ENCODE measurements at regions not wholly inside any gene's neighbourhood (a gene's known extent, or its start where the extent isn't known, plus 50 kb on each side); places are given as distances from the start of the nearest gene placed in this dataset.

DNA sequence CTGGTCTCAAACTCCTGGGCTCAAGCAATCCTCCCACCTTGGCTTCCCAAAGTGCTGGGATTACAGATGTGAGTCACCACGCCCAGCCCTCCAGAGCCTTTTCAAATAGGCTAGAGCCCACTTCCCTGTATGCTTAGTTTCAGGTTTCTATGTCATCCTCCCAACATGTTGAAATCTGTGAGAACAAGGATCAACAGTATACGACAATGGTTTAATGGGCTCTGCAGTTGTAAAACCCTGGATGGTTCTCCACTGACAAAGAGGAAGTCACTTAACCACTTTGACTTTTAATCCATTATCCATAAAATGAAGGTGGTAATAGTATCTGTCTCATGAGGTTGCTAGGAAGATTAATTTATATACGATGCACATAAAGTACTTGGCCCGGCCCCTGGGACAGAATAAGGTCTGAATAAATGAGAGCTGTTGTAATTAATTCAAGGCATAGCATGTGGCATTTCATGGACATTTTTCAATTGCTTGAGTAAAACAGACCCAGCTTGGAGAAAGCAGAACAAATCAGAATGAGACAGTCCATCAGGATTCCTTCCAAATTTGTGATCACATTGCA, 113.9 kb upstream of the ZNF648 start:
- no peak for DNase-seq (ENCODE audit: low read depth)
- no peak overlapping the region for H3K4me3 ChIP-seq (ENCODE audit: low read depth, low read length)
- TF ChIP-seq, protein P1, sequence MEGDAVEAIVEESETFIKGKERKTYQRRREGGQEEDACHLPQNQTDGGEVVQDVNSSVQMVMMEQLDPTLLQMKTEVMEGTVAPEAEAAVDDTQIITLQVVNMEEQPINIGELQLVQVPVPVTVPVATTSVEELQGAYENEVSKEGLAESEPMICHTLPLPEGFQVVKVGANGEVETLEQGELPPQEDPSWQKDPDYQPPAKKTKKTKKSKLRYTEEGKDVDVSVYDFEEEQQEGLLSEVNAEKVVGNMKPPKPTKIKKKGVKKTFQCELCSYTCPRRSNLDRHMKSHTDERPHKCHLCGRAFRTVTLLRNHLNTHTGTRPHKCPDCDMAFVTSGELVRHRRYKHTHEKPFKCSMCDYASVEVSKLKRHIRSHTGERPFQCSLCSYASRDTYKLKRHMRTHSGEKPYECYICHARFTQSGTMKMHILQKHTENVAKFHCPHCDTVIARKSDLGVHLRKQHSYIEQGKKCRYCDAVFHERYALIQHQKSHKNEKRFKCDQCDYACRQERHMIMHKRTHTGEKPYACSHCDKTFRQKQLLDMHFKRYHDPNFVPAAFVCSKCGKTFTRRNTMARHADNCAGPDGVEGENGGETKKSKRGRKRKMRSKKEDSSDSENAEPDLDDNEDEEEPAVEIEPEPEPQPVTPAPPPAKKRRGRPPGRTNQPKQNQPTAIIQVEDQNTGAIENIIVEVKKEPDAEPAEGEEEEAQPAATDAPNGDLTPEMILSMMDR (conservative IDR thresholded peaks at IDR 0.05; ENCODE audit: low read depth, low read length): no peak

DNA sequence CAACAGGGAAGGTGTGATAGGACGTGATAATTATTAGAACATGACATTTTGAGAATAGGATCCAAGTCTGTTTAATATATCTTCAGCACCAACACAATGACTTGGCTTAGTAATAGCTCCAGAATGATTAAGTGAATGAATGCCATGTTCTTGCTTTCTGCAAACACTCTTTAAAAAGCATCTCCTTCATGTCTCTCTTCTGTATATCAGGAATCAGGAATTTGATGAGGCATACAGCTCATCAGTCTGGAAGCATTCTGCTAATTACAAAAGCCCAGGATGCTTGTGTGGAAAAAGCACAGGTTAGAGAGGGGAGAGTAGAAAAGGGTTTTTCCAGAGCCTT, 113.0 kb upstream of the ZNF648 start:
- H3K4me3 ChIP-seq (ENCODE audit: low read depth, low read length): no peak overlapping the region
- no peak for DNase-seq (ENCODE audit: low read depth)
- TF ChIP-seq, protein P1 (conservative IDR thresholded peaks at IDR 0.05; ENCODE audit: low read depth, low read length): no peak

DNA sequence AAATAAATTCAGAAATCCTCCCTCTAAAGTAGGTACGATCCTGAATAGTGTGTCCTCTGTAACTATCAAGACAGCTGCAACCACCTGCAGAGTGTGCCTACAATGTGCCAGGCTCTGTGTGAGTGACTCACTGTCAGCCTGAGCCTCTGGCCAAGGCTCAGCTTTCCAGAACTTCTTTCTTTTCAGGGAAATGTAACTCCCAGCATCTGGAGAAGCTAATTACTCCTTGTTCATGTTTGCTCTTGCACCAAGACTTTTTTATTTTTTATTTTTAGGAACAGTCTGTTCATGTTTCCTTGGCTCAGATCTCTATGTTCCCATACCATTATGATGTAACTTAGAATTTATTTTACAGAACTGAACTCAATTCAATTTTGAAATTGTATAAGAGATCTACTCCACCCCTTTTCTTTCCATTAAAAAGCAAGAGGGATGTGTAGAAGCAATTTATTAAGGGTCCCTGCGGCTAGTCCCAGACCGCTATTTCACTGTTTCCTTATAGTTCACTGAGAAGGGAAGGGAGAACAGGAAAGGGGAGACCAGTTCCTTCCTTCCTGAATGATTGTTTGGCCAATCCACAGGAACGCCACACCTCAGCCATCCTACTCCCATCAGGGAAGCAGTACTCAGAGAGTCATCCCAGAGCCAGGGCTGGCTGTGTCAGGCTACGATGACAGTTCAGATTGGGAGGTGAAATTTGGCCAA, 112.4 kb upstream of the ZNF648 start:
- no peak overlapping the region for H3K4me3 ChIP-seq (ENCODE audit: low read depth, low read length)
- TF ChIP-seq, protein P1 (conservative IDR thresholded peaks at IDR 0.05; ENCODE audit: low read depth, low read length): no peak
- DNase-seq (ENCODE audit: low read depth): no peak

DNA sequence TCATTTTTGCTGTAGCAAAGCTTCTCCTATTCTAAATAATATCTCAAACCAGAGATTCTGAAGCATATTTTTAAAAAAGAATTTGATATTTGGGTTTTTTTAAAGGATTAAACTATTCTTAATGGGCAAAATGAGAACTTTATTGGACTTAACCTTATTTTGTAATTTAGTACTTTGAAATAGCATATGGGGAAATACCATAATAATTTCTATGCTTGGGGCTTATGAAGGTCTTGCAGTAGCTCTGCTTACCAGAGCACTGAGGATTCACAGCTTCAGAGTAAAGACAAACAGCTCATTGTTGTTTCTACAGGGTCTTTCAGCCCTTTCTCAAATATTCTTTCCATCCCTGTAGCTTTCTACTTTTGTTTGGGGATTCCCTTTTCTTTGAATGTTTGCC, 111.2 kb upstream of the ZNF648 start:
- DNase-seq (ENCODE audit: low read depth): no peak
- TF ChIP-seq, protein P1 (conservative IDR thresholded peaks at IDR 0.05; ENCODE audit: low read depth, low read length): no peak
- no peak overlapping the region for H3K4me3 ChIP-seq (ENCODE audit: low read depth, low read length)

DNA sequence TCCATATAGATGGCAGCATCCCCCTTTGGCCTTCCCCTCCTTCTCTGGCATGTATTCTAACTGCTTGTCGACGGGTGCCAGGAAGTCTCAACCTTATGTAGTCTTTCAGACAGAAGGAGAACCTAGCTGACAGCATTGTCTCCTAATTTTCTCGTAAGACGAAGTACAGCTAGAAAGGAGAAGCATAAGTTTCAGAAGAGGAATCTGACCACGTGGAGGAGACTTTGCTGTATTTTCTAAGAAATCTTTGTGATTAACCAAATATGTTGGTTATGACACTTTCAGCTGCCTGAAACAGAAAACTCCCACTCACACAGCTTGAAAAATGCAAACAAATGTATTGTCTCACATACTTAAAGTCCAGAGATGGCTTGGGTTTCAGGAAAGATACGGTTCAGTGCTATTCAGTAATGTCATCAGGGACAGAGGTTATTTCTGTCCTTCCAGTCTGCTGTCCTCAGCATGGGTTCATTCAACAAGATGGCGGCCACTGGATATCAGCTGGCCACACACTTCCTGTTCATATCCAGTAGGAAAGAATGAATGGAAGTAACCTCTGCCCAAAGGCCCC, 109.5 kb upstream of the ZNF648 start:
- no peak overlapping the region for H3K4me3 ChIP-seq (ENCODE audit: low read depth, low read length)
- no peak for DNase-seq (ENCODE audit: low read depth)

DNA sequence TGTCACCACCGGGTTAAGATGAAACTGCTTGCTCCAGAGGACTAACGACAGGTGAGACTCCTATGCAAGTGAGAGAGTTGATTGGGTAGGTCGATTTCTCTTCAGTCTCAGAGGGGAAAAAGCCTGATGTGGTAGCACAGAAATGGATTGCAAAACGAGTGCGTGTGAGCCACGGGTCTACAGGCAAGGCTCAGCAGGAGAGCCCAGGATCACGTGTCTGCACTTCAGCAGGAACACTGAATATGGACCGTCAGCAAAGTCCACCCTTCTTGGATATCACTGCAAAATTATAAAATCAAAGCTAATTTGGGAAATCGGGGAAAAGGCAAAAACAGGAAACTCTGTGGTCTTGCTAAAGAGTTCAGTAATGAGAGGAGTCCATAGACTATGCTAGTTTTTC, 107.7 kb upstream of the ZNF648 start:
- no peak overlapping the region for H3K4me3 ChIP-seq (ENCODE audit: low read depth, low read length)
- TF ChIP-seq, protein P1 (conservative IDR thresholded peaks at IDR 0.05; ENCODE audit: low read depth, low read length): no peak
- no peak for DNase-seq (ENCODE audit: low read depth)

More for the DNA sequence above, 109.5 kb upstream of the ZNF648 start:
- TF ChIP-seq, protein P1 (conservative IDR thresholded peaks at IDR 0.05; ENCODE audit: low read depth, low read length): no peak

DNA sequence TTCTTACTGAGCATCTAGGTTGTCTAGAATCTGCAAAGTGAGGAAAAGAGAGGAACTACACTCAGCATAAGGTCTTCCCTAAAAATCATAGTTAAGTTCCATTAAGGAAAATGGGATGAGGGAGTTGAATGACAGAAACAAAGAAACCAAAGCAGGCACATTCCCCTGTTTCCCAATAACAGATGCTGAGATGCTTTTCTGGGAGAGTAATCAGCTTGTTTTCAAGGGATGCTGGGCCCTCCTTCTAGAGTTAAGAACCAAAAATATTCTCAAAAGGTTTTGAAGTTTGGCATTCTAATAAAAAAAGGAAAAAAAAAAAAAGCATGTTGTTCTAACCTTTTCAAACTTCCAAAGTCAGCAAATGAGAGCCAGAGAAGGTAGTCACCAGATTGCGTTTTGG, 105.2 kb upstream of the ZNF648 start:
- TF ChIP-seq, protein P1 (conservative IDR thresholded peaks at IDR 0.05; ENCODE audit: low read depth, low read length): no peak
- no peak for DNase-seq (ENCODE audit: low read depth)
- no peak overlapping the region for H3K4me3 ChIP-seq (ENCODE audit: low read depth, low read length)
